CD14-positive monocyte (primary cell): ENCODE measurements at regions not wholly inside any gene's neighbourhood (a gene's known extent, or its start where the extent isn't known, plus 50 kb on each side); places are given as distances from the start of the nearest gene placed in this dataset.
A peak's percentile ranks its signal among the peaks of the same experiment; 100 is the strongest.

Experiments
- DNase-seq, 3 donors: peaks; one replicate each; pipeline ENCODE4 v3.0.0-alpha.2; 2011 to 2022
- H2AFZ ChIP-seq: 2 replicates; pipeline ENCODE4 v1.6.0; 2012; ENCODE audit warnings: mild to moderate bottlenecking, low read depth, low read length, inconsistent platforms; ENCODE audit not compliant: insufficient read depth, poor library complexity, severe bottlenecking
- H3K27ac ChIP-seq, 2 donors: 1 replicate in 1 of 2; 2 replicates in 1 of 2; pipeline ENCODE4 v1.5.1; 2012 to 2013; ENCODE audit warnings: low read length in 2 of 2, control low read depth in 1 of 2, inconsistent platforms in 1 of 2, low read depth in 1 of 2, mild to moderate bottlenecking in 1 of 2
- H3K27me3 ChIP-seq, 2 donors: one replicate each; pipeline versions ENCODE4 v1.6.0 to v1.6.1; 2011 to 2013; ENCODE audit warnings: low read length in 2 of 2; ENCODE audit not compliant: control insufficient read depth in 2 of 2, insufficient read depth in 2 of 2
- H3K36me3 ChIP-seq, 2 donors: replicated peaks in 1 of 2; 1 replicate in 1 of 2; 2 replicates in 1 of 2; pipeline versions ENCODE4 v1.5.1 to v1.6.1; 2012 to 2013; ENCODE audit warnings: low read length in 2 of 2, control low read depth in 1 of 2, inconsistent platforms in 1 of 2, mild to moderate bottlenecking in 1 of 2; ENCODE audit not compliant: insufficient read depth in 2 of 2, control insufficient read depth in 1 of 2
- H3K4me1 ChIP-seq, 2 donors: 1 replicate in 1 of 2; 2 replicates in 1 of 2; pipeline versions ENCODE4 v1.5.1 to v1.6.1; 2012 to 2013; ENCODE audit warnings: low read length in 2 of 2, control low read depth in 1 of 2, inconsistent platforms in 1 of 2, mild to moderate bottlenecking in 1 of 2, moderate library complexity in 1 of 2; ENCODE audit not compliant: insufficient read depth in 2 of 2, control insufficient read depth in 1 of 2
- H3K4me2 ChIP-seq: replicated peaks from 2 replicates; pipeline ENCODE3; 2012; ENCODE audit warnings: low read length, moderate library complexity, mild to moderate bottlenecking; ENCODE audit not compliant: poor library complexity, severe bottlenecking; ENCODE audit errors: extremely low read depth
- H3K4me3 ChIP-seq, 3 experiments: fragments of 200-600 bp in 1 of 3; sonication (generic) in 1 of 3; replicated peaks in 1 of 3; 1 replicate in 2 of 3; 2 replicates in 1 of 3; pipeline ENCODE4 v1.5.1; 2011 to 2013; ENCODE audit warnings: low read length in 3 of 3, mild to moderate bottlenecking in 3 of 3, control low read depth in 2 of 3, low read depth in 2 of 3, inconsistent platforms in 1 of 3, moderate library complexity in 1 of 3
- H3K79me2 ChIP-seq: 2 replicates; pipeline ENCODE4 v1.6.0; 2012; ENCODE audit warnings: mild to moderate bottlenecking, control low read depth, inconsistent platforms, low read length, moderate library complexity; ENCODE audit not compliant: insufficient read depth
- H3K9ac ChIP-seq: 2 replicates; pipeline ENCODE4 v1.6.0; 2017; ENCODE audit warnings: low read length, mild to moderate bottlenecking; ENCODE audit not compliant: insufficient read depth, poor library complexity, severe bottlenecking
- H3K9me3 ChIP-seq, 2 donors: replicated peaks in 1 of 2; 1 replicate in 1 of 2; 2 replicates in 1 of 2; pipeline versions ENCODE4 v1.5.1 to v1.6.1; 2012 to 2013; ENCODE audit warnings: low read length in 2 of 2, control low read depth in 1 of 2; ENCODE audit not compliant: control insufficient read depth in 1 of 2, insufficient read depth in 1 of 2
- H4K20me1 ChIP-seq: 2 replicates; pipeline ENCODE4 v1.6.0; 2012; ENCODE audit warnings: mild to moderate bottlenecking, low read length, control low read depth, moderate library complexity; ENCODE audit not compliant: insufficient read depth
- H3K27ac Mint-ChIP-seq, 7 donors: one replicate each; pipeline ENCODE4 v1.8.0; 2020; ENCODE audit warnings: mild to moderate bottlenecking in 7 of 7, mixed read lengths in 7 of 7, moderate library complexity in 6 of 7, inconsistent platforms in 2 of 7
- H3K27me3 Mint-ChIP-seq, 3 donors: one replicate each; pipeline ENCODE4 v1.8.0; 2021 to 2022; ENCODE audit warnings: low read depth in 3 of 3, mild to moderate bottlenecking in 3 of 3, mixed read lengths in 3 of 3, moderate library complexity in 3 of 3, inconsistent platforms in 1 of 3
- H3K36me3 Mint-ChIP-seq, 2 donors: one replicate each; pipeline ENCODE4 v1.8.0; 2020; ENCODE audit warnings: mixed read lengths in 2 of 2, inconsistent platforms in 1 of 2, mild to moderate bottlenecking in 1 of 2
- H3K4me1 Mint-ChIP-seq: one replicate; pipeline ENCODE4 v1.8.0; 2020; ENCODE audit warnings: mild to moderate bottlenecking, mixed read lengths
- H3K4me3 Mint-ChIP-seq, 2 donors: one replicate each; pipeline ENCODE4 v1.8.0; 2020; ENCODE audit warnings: mild to moderate bottlenecking in 2 of 2, mixed read lengths in 2 of 2, moderate library complexity in 1 of 2
- H3K9me3 Mint-ChIP-seq, 7 donors: one replicate each; pipeline ENCODE4 v1.8.0; 2020 to 2022; ENCODE audit warnings: mixed read lengths in 7 of 7, mild to moderate bottlenecking in 6 of 7, moderate library complexity in 6 of 7, inconsistent platforms in 2 of 7
- WGBS: methylation state at CpG from one replicate; pipeline ENCODE4 v1.1.5; 2013; ENCODE audit warnings: missing lambda C conversion rate; ENCODE audit not compliant: insufficient coverage; 5-methylcytosine and 5-hydroxymethylcytosine counted together
- intact Hi-C, 2 donors: fragments of 100-400 bp; cut with micrococcal nuclease; formaldehyde crosslinking; loops; one replicate each; pipeline versions ENCODE4 v1.15.0 to v1.15.1; 2023
- TF ChIP-seq, protein P1 (sequence below): fragments of 200-600 bp; IDR thresholded peaks from one replicate; pipeline ENCODE4 v1.8.0; 2022; ENCODE audit warnings: antibody characterized with exemption, mild to moderate bottlenecking

DNA sequence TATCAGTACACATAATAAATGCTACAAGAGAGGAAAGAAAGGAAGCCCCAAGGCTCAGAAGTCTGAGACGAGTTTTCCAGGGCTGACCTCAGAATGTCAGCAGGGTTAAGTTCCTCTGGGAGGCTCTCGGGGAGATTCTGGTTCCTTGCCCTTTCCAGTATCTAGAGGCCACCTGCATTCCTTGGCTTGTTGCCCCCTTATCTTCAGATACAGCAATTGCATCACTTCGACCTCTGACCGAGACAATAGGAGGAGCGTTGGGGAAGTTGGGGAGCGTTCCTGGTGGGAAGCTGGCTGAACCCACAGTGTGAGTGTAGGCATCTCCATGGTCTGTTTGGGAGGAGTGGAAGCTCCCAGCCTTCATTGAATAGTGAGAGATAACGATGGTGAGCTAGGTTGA lies 72.0 kb upstream of the MTPN start:
- Histone ChIP-seq H3K27ac (no peak overlapping the region), H3K27me3 (no peaks in the 10 kb centered on the region), H3K4me1 (no peaks in the 10 kb centered on the region), H3K36me3 (no peaks in the 10 kb centered on the region), H3K9me3 (peaks cover 0 to 5% of the 10 kb centered on the region in 2 donors), H3K4me3 (no peak overlapping the region), H3K79me2 (no peaks in the 10 kb centered on the region), H2AFZ (no peak overlapping the region), H4K20me1 (no peaks in the 10 kb centered on the region), H3K9ac (no peak overlapping the region), H3K4me2 (no peak overlapping the region)
- Mint-ChIP-seq H3K27me3 (peaks cover 0 to 1% (median 0%) of the 10 kb centered on the region in 3 donors), H3K9me3 (peaks cover 7 to 13% (median 9%) of the 10 kb centered on the region in 7 donors), H3K27ac (peak overlapping the region in 1 of 7 donors; percentile 37), H3K36me3 (no peaks in the 10 kb centered on the region), H3K4me3 (no peak overlapping the region), H3K4me1 (no peaks in the 10 kb centered on the region)
- intact Hi-C loops, result no loop called here
- TF ChIP-seq, protein P1, sequence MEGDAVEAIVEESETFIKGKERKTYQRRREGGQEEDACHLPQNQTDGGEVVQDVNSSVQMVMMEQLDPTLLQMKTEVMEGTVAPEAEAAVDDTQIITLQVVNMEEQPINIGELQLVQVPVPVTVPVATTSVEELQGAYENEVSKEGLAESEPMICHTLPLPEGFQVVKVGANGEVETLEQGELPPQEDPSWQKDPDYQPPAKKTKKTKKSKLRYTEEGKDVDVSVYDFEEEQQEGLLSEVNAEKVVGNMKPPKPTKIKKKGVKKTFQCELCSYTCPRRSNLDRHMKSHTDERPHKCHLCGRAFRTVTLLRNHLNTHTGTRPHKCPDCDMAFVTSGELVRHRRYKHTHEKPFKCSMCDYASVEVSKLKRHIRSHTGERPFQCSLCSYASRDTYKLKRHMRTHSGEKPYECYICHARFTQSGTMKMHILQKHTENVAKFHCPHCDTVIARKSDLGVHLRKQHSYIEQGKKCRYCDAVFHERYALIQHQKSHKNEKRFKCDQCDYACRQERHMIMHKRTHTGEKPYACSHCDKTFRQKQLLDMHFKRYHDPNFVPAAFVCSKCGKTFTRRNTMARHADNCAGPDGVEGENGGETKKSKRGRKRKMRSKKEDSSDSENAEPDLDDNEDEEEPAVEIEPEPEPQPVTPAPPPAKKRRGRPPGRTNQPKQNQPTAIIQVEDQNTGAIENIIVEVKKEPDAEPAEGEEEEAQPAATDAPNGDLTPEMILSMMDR, result no peak
- no peak for DNase-seq
- 82% methylated on average over 5 of the region's 7 CpGs for WGBS

DNA sequence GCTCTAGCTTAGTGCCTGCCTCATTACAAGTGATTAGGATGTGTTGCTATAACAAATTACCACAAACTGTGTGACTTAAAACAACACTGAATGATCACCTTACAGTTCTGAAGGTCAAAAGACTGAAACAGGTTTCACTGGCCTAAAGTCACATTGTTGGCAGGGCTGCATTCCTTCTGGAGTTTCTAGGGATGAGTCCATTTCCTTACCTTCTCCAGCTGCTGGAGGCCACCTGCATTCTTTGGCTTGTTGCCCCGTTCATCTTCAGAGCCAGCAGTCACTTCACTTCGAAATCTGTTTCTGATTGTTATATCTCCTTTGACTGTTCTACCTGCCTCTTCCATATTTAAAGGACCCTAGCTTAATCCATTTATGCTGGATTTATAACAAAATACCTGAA lies 69.4 kb upstream of the MTPN start:
- no peak overlapping the region for H3K4me3 Mint-ChIP-seq
- intact Hi-C loops, result no loop called here

More for the DNA sequence above, 69.4 kb upstream of the MTPN start:
- Histone ChIP-seq H3K4me2 (no peak overlapping the region), H3K9ac (no peak overlapping the region), H3K36me3 (no peaks in the 10 kb centered on the region), H4K20me1 (no peaks in the 10 kb centered on the region), H3K4me1 (no peaks in the 10 kb centered on the region), H3K4me3 (no peak overlapping the region), H3K79me2 (no peaks in the 10 kb centered on the region), H3K9me3 (peaks cover 0 to 5% of the 10 kb centered on the region in 2 donors), H3K27ac (no peak overlapping the region), H2AFZ (no peak overlapping the region), H3K27me3 (no peaks in the 10 kb centered on the region)
- Mint-ChIP-seq H3K4me1 (no peaks in the 10 kb centered on the region), H3K27ac (no peak overlapping the region), H3K36me3 (no peaks in the 10 kb centered on the region), H3K9me3 (peaks cover 7 to 13% (median 12%) of the 10 kb centered on the region in 7 donors), H3K27me3 (peaks cover 0 to 1% (median 0%) of the 10 kb centered on the region in 3 donors)
- no peak for DNase-seq
- TF ChIP-seq, protein P1, result no peak
- WGBS, result 100% methylated on average over 1 of the region's 2 CpGs
